Erythroblast (primary cell): ENCODE measurements at regions not wholly inside any gene's neighbourhood (a gene's known extent, or its start where the extent isn't known, plus 50 kb on each side); places are given as distances from the start of the nearest gene placed in this dataset.

Experiments used
- DNase-seq, 2 experiments: peaks; one replicate each; lab custom pipeline; 2025; lab: John Stamatoyannopoulos, UW
- POLR2A ChIP-seq: IDR thresholded peaks from 2 replicates; pipeline ENCODE4 v1.6.1; 2011; ENCODE audit warnings: mild to moderate bottlenecking, low read length

DNA sequence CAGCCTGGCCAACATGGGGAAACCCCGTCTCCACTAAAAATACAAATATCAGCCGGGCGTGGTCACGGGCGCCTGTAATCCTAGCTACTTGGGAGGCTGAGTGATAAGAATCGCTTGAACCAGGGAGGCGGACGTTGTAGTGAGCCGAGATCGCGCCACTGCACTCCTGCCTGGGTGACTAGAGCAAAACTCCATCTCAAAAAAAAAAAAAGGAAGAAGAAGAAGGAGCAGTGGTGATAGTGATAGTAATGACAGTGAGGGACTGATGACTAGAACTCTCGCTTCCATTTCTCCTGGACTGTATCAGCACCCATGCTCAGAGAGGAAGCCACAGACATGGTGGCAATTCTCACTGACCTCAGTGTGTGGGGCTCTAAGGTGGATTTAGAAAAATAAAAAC lies 52.6 kb upstream of the CLINT1 start:
- no peak for DNase-seq
- TF ChIP-seq POLR2A, result no peak
